ENCODE measurements at regions not wholly inside any gene's neighbourhood (a gene's known extent, or its start where the extent isn't known, plus 50 kb on each side); places are given as distances from the start of the nearest gene placed in this dataset.

GRCh38 chr17:77885678-77886386, 72.7 kb upstream of the TNRC6C start:
- no peak for DNase-seq (ENCODE audit: low read depth)

GRCh38 chr17:77886387-77886728, 72.1 kb upstream of the TNRC6C start:
- no peak for DNase-seq (ENCODE audit: low read depth)

- no peak for DNase-seq (ENCODE audit: low read depth)
Measured at GRCh38 chr17:77887110-77887463, 71.4 kb upstream of the TNRC6C start.

- DNase-seq (ENCODE audit: low read depth), result peak; percentile 65
Measured at GRCh38 chr17:77887464-77888241, 70.8 kb upstream of the TNRC6C start.

- DNase-seq (ENCODE audit: low read depth), result no peak
Measured at GRCh38 chr17:77888242-77889134, 70.0 kb upstream of the TNRC6C start.

GRCh38 chr17:77889135-77889505, 69.4 kb upstream of the TNRC6C start:
- DNase-seq (ENCODE audit: low read depth), result no peak

GRCh38 chr17:77889866-77890760, 68.4 kb upstream of the TNRC6C start:
- DNase-seq (ENCODE audit: low read depth), result no peak

- no peak for DNase-seq (ENCODE audit: low read depth)
Measured at GRCh38 chr17:77890771-77891170, 67.7 kb upstream of the TNRC6C start.

GRCh38 chr17:77891602-77892001, 66.9 kb upstream of the TNRC6C start:
- no peak for DNase-seq (ENCODE audit: low read depth)

- DNase-seq (ENCODE audit: low read depth), result no peak
Measured at GRCh38 chr17:77892031-77892430, 66.5 kb upstream of the TNRC6C start.

- no peak for DNase-seq (ENCODE audit: low read depth)
Measured at GRCh38 chr17:77892469-77893143, 65.9 kb upstream of the TNRC6C start.

GRCh38 chr17:77893144-77894044, 65.1 kb upstream of the TNRC6C start:
- DNase-seq (ENCODE audit: low read depth), result no peak

GRCh38 chr17:77894126-77894956, 64.2 kb upstream of the TNRC6C start:
- DNase-seq (ENCODE audit: low read depth), result no peak

GRCh38 chr17:77897741-77898301, 60.7 kb upstream of the TNRC6C start:
- DNase-seq (ENCODE audit: low read depth), result no peak

GRCh38 chr17:77898521-77899434, 59.7 kb upstream of the TNRC6C start:
- no peak for DNase-seq (ENCODE audit: low read depth)

- DNase-seq (ENCODE audit: low read depth), result no peak
Measured at GRCh38 chr17:77899498-77899897, 59.0 kb upstream of the TNRC6C start.

- no peak for DNase-seq (ENCODE audit: low read depth)
Measured at GRCh38 chr17:77901481-77901880, 57.0 kb upstream of the TNRC6C start.

- DNase-seq (ENCODE audit: low read depth), result no peak
Measured at GRCh38 chr17:77905266-77905665, 53.2 kb upstream of the TNRC6C start.
